H7 (cell line): ENCODE measurements at regions not wholly inside any gene's neighbourhood (a gene's known extent, or its start where the extent isn't known, plus 50 kb on each side); places are given as distances from the start of the nearest gene placed in this dataset.
"Not testable (repeated sequence)": the region's sequence is repeated elsewhere in the genome, so short reads cannot be mapped to it uniquely, and the experiment has no call there.

Source experiments
- DNase-seq: peaks from one replicate; pipeline ENCODE4 v3.0.0; 2012
- H3K27me3 ChIP-seq: 2 replicates; pipeline ENCODE4 v1.6.0; 2011; ENCODE audit warnings: mild to moderate bottlenecking, low read length; ENCODE audit not compliant: control insufficient read depth, insufficient read depth
- H3K36me3 ChIP-seq: replicated peaks from 2 replicates; pipeline ENCODE4 v1.5.1; 2011; ENCODE audit warnings: low read length; ENCODE audit not compliant: control insufficient read depth, insufficient read depth
- H3K4me3 ChIP-seq: 2 replicates; pipeline ENCODE4 v1.5.1; 2011; ENCODE audit warnings: low read depth, mild to moderate bottlenecking, control low read depth, low read length, moderate library complexity; ENCODE audit not compliant: insufficient read depth

- not testable (repeated sequence) for H3K36me3 ChIP-seq, DNase-seq, H3K4me3 ChIP-seq, H3K27me3 ChIP-seq
Measured at GRCh38 chr19:28116379-28116778, 1096.6 kb downstream of the UQCRFS1 start.

- no peaks in the 10 kb centered on the region for H3K27me3 ChIP-seq
- DNase-seq, result peak; percentile 15
- H3K36me3 ChIP-seq, result no peaks in the 10 kb centered on the region
- H3K4me3 ChIP-seq, result no peak overlapping the region
Measured at GRCh38 chr19:28103921-28104320, 1109.0 kb downstream of the UQCRFS1 start.

- not testable (repeated sequence) for H3K36me3 ChIP-seq, H3K27me3 ChIP-seq, DNase-seq, H3K4me3 ChIP-seq
Measured at GRCh38 chr19:28084659-28085157, 1128.2 kb downstream of the UQCRFS1 start.

- no peak for DNase-seq
- Histone ChIP-seq H3K4me3 (no peak overlapping the region), H3K36me3 (no peaks in the 10 kb centered on the region), H3K27me3 (no peaks in the 10 kb centered on the region)
Measured at GRCh38 chr19:28076628-28077027, 1136.3 kb downstream of the UQCRFS1 start.

- H3K4me3 ChIP-seq, result no peak overlapping the region
- no peak for DNase-seq
- no peaks in the 10 kb centered on the region for H3K27me3 ChIP-seq
- H3K36me3 ChIP-seq, result no peaks in the 10 kb centered on the region
Measured at GRCh38 chr19:28075229-28075628, 1137.7 kb downstream of the UQCRFS1 start.

GRCh38 chr19:28074773-28075172, 1138.2 kb downstream of the UQCRFS1 start:
- Histone ChIP-seq H3K27me3 (no peaks in the 10 kb centered on the region), H3K4me3 (no peak overlapping the region), H3K36me3 (no peaks in the 10 kb centered on the region)
- no peak for DNase-seq

- H3K4me3 ChIP-seq, result no peak overlapping the region
- no peak for DNase-seq
- no peaks in the 10 kb centered on the region for H3K36me3 ChIP-seq
- H3K27me3 ChIP-seq, result no peaks in the 10 kb centered on the region
Measured at GRCh38 chr19:28067882-28068281, 1145.1 kb downstream of the UQCRFS1 start.

- Histone ChIP-seq H3K27me3 (no peaks in the 10 kb centered on the region), H3K4me3 (no peak overlapping the region), H3K36me3 (no peaks in the 10 kb centered on the region)
- no peak for DNase-seq
Measured at GRCh38 chr19:28066988-28067387, 1146.0 kb downstream of the UQCRFS1 start.

GRCh38 chr19:28066161-28066560, 1146.8 kb downstream of the UQCRFS1 start:
- DNase-seq, result no peak
- Histone ChIP-seq H3K36me3 (no peaks in the 10 kb centered on the region), H3K4me3 (no peak overlapping the region), H3K27me3 (no peaks in the 10 kb centered on the region)

- Histone ChIP-seq H3K4me3 (no peak overlapping the region), H3K27me3 (no peaks in the 10 kb centered on the region), H3K36me3 (no peaks in the 10 kb centered on the region)
- DNase-seq, result peak; percentile 21
Measured at GRCh38 chr19:28065026-28065425, 1147.9 kb downstream of the UQCRFS1 start.

- H3K36me3 ChIP-seq, result no peaks in the 10 kb centered on the region
- H3K4me3 ChIP-seq, result no peak overlapping the region
- no peak for DNase-seq
- no peaks in the 10 kb centered on the region for H3K27me3 ChIP-seq
Measured at GRCh38 chr19:28063702-28064101, 1149.2 kb downstream of the UQCRFS1 start.

- H3K36me3 ChIP-seq, result no peaks in the 10 kb centered on the region
- H3K4me3 ChIP-seq, result no peak overlapping the region
- H3K27me3 ChIP-seq, result no peaks in the 10 kb centered on the region
- DNase-seq, result no peak
Measured at GRCh38 chr19:28061111-28061510, 1151.8 kb downstream of the UQCRFS1 start.

- not testable (repeated sequence) for DNase-seq, H3K36me3 ChIP-seq, H3K4me3 ChIP-seq, H3K27me3 ChIP-seq
Measured at GRCh38 chr19:28057026-28057425, 1155.9 kb downstream of the UQCRFS1 start.

- H3K4me3 ChIP-seq, result no peak overlapping the region
- H3K27me3 ChIP-seq, result no peaks in the 10 kb centered on the region
- H3K36me3 ChIP-seq, result no peaks in the 10 kb centered on the region
- no peak for DNase-seq
Measured at GRCh38 chr19:28051047-28051446, 1161.9 kb downstream of the UQCRFS1 start.

- no peaks in the 10 kb centered on the region for H3K27me3 ChIP-seq
- no peak overlapping the region for H3K4me3 ChIP-seq
- no peaks in the 10 kb centered on the region for H3K36me3 ChIP-seq
- DNase-seq, result no peak
Measured at GRCh38 chr19:28049875-28050274, 1163.1 kb downstream of the UQCRFS1 start.

- DNase-seq, result no peak
- no peak overlapping the region for H3K4me3 ChIP-seq
- H3K27me3 ChIP-seq, result no peaks in the 10 kb centered on the region
- no peaks in the 10 kb centered on the region for H3K36me3 ChIP-seq
Measured at GRCh38 chr19:28046932-28047331, 1166.0 kb downstream of the UQCRFS1 start.
